SKM-1 (cell line): ENCODE measurements at regions not wholly inside any gene's neighbourhood (a gene's known extent, or its start where the extent isn't known, plus 50 kb on each side); places are given as distances from the start of the nearest gene placed in this dataset.
A peak's percentile ranks its signal among the peaks of the same experiment; 100 is the strongest.

ENCODE experiments used
- DNase-seq: peaks from one replicate; lab custom pipeline; 2025; ENCODE audit not compliant: unreplicated experiment; lab: John Stamatoyannopoulos, UW

GRCh38 chr1:93013145-93014065 lies 52.1 kb upstream of the DIPK1A start:
- DNase-seq = no peak

- no peak for DNase-seq
Observed at GRCh38 chr1:93014168-93014567, 52.9 kb upstream of the DIPK1A start.

- no peak for DNase-seq
Observed at GRCh38 chr1:93015590-93015989, 54.3 kb upstream of the DIPK1A start.

- no peak for DNase-seq
Observed at GRCh38 chr1:93016171-93016570, 54.9 kb upstream of the DIPK1A start.

- DNase-seq = peak; percentile 43
Observed at GRCh38 chr1:93021539-93022134, 57.4 kb upstream of the MTF2 start.

- DNase-seq = no peak
Observed at GRCh38 chr1:93022580-93022979, 56.5 kb upstream of the MTF2 start.

GRCh38 chr1:93023281-93023680 lies 55.8 kb upstream of the MTF2 start:
- DNase-seq = no peak

- DNase-seq = no peak
Observed at GRCh38 chr1:93025572-93025971, 53.5 kb upstream of the MTF2 start.

- no peak for DNase-seq
Observed at GRCh38 chr1:93028542-93028941, 50.5 kb upstream of the MTF2 start.
